ENCODE measurements at regions not wholly inside any gene's neighbourhood (a gene's known extent, or its start where the extent isn't known, plus 50 kb on each side); places are given as distances from the start of the nearest gene placed in this dataset.

DNA sequence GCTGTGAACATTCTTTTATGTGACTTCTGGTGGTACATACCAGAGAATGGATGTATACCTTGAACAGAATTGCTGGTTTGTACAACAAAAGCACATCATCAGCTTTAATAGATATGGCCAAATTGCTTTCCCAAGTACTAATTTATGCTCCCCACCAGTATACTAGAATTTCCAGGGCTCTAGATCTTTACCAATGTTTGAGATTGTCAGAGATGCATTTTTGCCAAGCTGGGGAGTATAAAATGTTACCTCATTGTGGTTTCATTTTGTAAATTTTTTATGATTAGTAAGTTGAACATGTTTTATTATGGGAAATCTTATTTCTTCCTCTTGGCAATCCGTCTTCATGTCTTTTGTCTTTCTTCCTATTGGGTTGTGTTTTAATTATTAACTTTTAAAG, 179.9 kb upstream of the TMEM106B start:
- Histone ChIP-seq H3K36me3 (ENCODE audit: control insufficient read depth in 2 of 2, insufficient read depth in 1 of 2, low read length in 2 of 2) (no peaks in the 10 kb centered on the region), H3K27ac (ENCODE audit: extremely low read depth, low read depth, low read length) (no peak overlapping the region), H3K9me3 (ENCODE audit: control insufficient read depth, insufficient read depth, low read depth, low read length) (no peaks in the 10 kb centered on the region), H3K4me3 (ENCODE audit: low read depth, low read length) (no peak overlapping the region), H3K4me1 (ENCODE audit: control insufficient read depth, insufficient read depth, low read length) (no peaks in the 10 kb centered on the region)
- ChIA-PET POLR2A (no interaction called here), CTCF (no interaction called here)
- TF ChIP-seq, protein P1, sequence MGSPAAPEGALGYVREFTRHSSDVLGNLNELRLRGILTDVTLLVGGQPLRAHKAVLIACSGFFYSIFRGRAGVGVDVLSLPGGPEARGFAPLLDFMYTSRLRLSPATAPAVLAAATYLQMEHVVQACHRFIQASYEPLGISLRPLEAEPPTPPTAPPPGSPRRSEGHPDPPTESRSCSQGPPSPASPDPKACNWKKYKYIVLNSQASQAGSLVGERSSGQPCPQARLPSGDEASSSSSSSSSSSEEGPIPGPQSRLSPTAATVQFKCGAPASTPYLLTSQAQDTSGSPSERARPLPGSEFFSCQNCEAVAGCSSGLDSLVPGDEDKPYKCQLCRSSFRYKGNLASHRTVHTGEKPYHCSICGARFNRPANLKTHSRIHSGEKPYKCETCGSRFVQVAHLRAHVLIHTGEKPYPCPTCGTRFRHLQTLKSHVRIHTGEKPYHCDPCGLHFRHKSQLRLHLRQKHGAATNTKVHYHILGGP (tag by site-specific recombination; IDR thresholded peaks at IDR 0.05): no peak
- TF ChIP-seq HOXC10 (CRISPR knock-in tag; IDR thresholded peaks at IDR 0.05) (no peak), ZNF670 (tag by site-specific recombination; IDR thresholded peaks at IDR 0.05; ENCODE audit: low read depth) (no peak), ZNF132 (tag by site-specific recombination; IDR thresholded peaks at IDR 0.05; ENCODE audit: borderline replicate concordance) (no peak), ZNF23 (tag by site-specific recombination; IDR thresholded peaks at IDR 0.05; ENCODE audit: borderline replicate concordance) (no peak), ZNF510 (tag by site-specific recombination; IDR thresholded peaks at IDR 0.05; ENCODE audit: insufficient replicate concordance) (no peak), ZNF302 (tag by site-specific recombination; IDR thresholded peaks at IDR 0.05; ENCODE audit: low read depth) (no peak), ZNF202 (tag by site-specific recombination; IDR thresholded peaks at IDR 0.05; ENCODE audit: borderline replicate concordance) (no peak), ZNF274 (IDR thresholded peaks at IDR 0.05; ENCODE audit: low read length) (no peak), ZNF274 (tag by site-specific recombination; IDR thresholded peaks at IDR 0.05; ENCODE audit: borderline replicate concordance) (no peak), KLF16 (tag by site-specific recombination; IDR thresholded peaks at IDR 0.05) (no peak), ZFP69B (tag by site-specific recombination; IDR thresholded peaks at IDR 0.05) (no peak), ZNF157 (tag by site-specific recombination; IDR thresholded peaks at IDR 0.05) (no peak), ZFP37 (tag by site-specific recombination; IDR thresholded peaks at IDR 0.05) (no peak), ZNF16 (tag by site-specific recombination; IDR thresholded peaks at IDR 0.05; ENCODE audit: low read depth) (no peak), ZNF211 (tag by site-specific recombination; IDR thresholded peaks at IDR 0.05; ENCODE audit: low read depth) (no peak), ZNF555 (tag by site-specific recombination; conservative IDR thresholded peaks at IDR 0.05) (no peak)
- TF ChIP-seq, protein P2, sequence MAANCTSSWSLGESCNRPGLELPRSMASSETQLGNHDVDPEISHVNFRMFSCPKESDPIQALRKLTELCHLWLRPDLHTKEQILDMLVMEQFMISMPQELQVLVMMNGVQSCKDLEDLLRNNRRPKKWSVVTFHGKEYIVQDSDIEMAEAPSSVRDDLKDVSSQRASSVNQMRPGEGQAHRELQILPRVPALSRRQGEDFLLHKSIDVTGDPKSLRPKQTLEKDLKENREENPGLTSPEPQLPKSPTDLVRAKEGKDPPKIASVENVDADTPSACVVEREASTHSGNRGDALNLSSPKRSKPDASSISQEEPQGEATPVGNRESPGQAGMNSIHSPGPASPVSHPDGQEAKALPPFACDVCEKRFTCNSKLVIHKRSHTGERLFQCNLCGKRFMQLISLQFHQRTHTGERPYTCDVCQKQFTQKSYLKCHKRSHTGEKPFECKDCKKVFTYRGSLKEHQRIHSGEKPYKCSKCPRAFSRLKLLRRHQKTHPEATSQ (tag by site-specific recombination; IDR thresholded peaks at IDR 0.05): no peak
- TF ChIP-seq, protein P3, sequence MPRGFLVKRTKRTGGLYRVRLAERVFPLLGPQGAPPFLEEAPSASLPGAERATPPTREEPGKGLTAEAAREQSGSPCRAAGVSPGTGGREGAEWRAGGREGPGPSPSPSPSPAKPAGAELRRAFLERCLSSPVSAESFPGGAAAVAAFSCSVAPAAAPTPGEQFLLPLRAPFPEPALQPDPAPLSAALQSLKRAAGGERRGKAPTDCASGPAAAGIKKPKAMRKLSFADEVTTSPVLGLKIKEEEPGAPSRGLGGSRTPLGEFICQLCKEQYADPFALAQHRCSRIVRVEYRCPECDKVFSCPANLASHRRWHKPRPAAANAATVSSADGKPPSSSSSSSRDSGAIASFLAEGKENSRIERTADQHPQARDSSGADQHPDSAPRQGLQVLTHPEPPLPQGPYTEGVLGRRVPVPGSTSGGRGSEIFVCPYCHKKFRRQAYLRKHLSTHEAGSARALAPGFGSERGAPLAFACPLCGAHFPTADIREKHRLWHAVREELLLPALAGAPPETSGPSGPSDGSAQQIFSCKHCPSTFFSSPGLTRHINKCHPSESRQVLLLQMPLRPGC (tag by site-specific recombination; IDR thresholded peaks at IDR 0.05): no peak

DNA sequence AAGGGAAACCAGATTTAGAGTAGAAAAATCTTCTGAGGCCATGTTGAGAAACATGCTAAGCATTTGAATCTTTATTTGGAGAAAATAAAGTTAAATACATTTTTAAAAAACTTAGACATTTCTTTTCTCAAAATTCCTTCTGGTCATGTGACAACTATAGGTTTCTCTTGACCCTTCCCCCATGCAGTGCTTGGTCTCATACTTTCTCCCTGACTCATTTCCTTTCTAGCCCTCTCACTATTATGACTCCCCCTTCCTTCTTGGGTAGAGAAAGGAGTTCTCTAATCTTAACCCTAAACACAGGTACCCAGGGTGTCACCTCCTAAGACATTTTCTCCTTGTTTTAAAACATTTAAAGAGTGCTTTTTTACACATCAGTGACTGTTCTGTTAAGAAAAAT, 179.5 kb upstream of the TMEM106B start:
- ChIA-PET CTCF (no interaction called here), POLR2A (no interaction called here)
- no peak overlapping the region for H3K4me3 ChIP-seq (ENCODE audit: low read depth, low read length)
- no peaks in the 10 kb centered on the region for H3K4me1 ChIP-seq (ENCODE audit: control insufficient read depth, insufficient read depth, low read length)
- no peak overlapping the region for H3K27ac ChIP-seq (ENCODE audit: extremely low read depth, low read depth, low read length)
- TF ChIP-seq ZNF514 (tag by site-specific recombination; IDR thresholded peaks at IDR 0.05) (no peak), ZFP37 (tag by site-specific recombination; IDR thresholded peaks at IDR 0.05) (no peak), ZNF529 (tag by site-specific recombination; IDR thresholded peaks at IDR 0.05; ENCODE audit: insufficient replicate concordance) (no peak), ZSCAN16 (tag by site-specific recombination; IDR thresholded peaks at IDR 0.05) (no peak), ZNF629 (tag by site-specific recombination; IDR thresholded peaks at IDR 0.05) (no peak), ZNF664 (tag by site-specific recombination; IDR thresholded peaks at IDR 0.05) (no peak), ZFP3 (tag by site-specific recombination; IDR thresholded peaks at IDR 0.05; ENCODE audit: low read depth) (no peak), GLIS2 (tag by site-specific recombination; IDR thresholded peaks at IDR 0.05) (no peak), ZNF701 (tag by site-specific recombination; IDR thresholded peaks at IDR 0.05) (no peak)
- TF ChIP-seq, protein P4, sequence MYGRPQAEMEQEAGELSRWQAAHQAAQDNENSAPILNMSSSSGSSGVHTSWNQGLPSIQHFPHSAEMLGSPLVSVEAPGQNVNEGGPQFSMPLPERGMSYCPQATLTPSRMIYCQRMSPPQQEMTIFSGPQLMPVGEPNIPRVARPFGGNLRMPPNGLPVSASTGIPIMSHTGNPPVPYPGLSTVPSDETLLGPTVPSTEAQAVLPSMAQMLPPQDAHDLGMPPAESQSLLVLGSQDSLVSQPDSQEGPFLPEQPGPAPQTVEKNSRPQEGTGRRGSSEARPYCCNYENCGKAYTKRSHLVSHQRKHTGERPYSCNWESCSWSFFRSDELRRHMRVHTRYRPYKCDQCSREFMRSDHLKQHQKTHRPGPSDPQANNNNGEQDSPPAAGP (tag by site-specific recombination; IDR thresholded peaks at IDR 0.05): no peak
- TF ChIP-seq, protein P5, sequence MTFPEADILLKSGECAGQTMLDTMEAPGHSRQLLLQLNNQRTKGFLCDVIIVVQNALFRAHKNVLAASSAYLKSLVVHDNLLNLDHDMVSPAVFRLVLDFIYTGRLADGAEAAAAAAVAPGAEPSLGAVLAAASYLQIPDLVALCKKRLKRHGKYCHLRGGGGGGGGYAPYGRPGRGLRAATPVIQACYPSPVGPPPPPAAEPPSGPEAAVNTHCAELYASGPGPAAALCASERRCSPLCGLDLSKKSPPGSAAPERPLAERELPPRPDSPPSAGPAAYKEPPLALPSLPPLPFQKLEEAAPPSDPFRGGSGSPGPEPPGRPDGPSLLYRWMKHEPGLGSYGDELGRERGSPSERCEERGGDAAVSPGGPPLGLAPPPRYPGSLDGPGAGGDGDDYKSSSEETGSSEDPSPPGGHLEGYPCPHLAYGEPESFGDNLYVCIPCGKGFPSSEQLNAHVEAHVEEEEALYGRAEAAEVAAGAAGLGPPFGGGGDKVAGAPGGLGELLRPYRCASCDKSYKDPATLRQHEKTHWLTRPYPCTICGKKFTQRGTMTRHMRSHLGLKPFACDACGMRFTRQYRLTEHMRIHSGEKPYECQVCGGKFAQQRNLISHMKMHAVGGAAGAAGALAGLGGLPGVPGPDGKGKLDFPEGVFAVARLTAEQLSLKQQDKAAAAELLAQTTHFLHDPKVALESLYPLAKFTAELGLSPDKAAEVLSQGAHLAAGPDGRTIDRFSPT (tag by site-specific recombination; IDR thresholded peaks at IDR 0.05): no peak
- H3K36me3 ChIP-seq (ENCODE audit: control insufficient read depth in 2 of 2, insufficient read depth in 1 of 2, low read length in 2 of 2): no peaks in the 10 kb centered on the region
- no peaks in the 10 kb centered on the region for H3K9me3 ChIP-seq (ENCODE audit: control insufficient read depth, insufficient read depth, low read depth, low read length)

All from HEK293 (cell line).